ENCODE measurements at regions not wholly inside any gene's neighbourhood (a gene's known extent, or its start where the extent isn't known, plus 50 kb on each side); places are given as distances from the start of the nearest gene placed in this dataset.

GRCh38 chr6:163724196-163724595 lies 309.7 kb downstream of the QKI start:
- no peak for DNase-seq

- DNase-seq, result no peak
Measured at GRCh38 chr6:163723759-163724158, 309.2 kb downstream of the QKI start.

DNA sequence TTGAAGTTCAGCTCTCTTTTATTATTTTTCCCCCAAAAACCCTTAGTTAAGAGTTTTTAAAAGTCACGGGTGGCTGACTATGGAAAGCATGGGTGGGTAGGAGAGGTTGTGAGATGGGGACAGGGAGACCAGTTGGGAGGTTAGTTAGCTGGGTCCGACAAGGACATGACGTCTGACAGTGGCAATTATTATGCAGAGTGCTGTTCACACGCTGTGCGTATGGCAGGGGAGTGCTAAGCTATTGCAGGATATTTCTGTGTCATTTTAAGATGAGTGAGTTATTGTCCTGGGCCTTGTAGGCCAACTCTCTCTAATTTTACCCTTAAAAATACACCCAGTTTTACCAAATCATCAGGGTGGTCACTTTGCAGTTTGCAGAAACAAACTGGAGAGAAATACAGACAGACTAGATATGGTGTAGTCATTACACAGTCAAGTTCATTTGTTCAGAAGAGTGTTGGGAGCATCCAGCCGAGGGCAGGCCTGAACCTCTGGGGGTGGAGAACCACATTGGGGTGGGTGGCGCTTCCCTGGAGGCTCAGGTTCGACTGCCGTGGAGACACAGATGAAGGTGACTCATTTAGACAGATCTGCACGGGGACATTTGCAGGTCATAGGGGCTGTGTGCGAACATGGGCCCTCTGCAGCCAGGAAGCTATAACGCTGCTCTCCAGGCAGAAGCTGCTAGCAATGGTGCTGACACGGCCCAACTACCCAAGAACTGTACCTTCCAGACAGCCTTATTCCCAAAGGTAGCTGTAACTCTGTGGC lies 307.6 kb downstream of the QKI start:
- DNase-seq, result no peak

- no peak for DNase-seq
Measured at GRCh38 chr6:163721435-163721834, 306.9 kb downstream of the QKI start.

- no peak for DNase-seq
Measured at GRCh38 chr6:163720460-163721235, 306.1 kb downstream of the QKI start.

DNA sequence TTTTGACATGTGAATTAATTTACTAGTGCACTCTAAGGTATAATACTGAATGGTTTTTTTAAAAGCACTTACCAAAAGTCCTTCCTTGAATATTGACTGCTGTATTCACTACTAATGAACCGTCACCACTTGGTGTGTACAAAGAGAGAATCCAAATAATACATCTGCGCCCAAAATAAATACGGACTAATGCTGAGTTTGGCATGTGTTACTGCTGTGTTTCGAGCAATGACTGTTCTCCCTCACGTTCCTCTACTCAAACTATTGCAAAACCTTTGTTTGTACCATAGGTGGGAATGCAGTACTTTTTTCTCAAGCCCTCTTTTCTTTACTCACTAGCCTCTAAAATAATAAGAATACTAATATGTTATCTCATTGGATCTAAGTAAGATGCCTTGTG lies 305.5 kb downstream of the QKI start:
- DNase-seq, result no peak

GRCh38 chr6:163719028-163719742 lies 304.7 kb downstream of the QKI start:
- DNase-seq, result no peak

DNA sequence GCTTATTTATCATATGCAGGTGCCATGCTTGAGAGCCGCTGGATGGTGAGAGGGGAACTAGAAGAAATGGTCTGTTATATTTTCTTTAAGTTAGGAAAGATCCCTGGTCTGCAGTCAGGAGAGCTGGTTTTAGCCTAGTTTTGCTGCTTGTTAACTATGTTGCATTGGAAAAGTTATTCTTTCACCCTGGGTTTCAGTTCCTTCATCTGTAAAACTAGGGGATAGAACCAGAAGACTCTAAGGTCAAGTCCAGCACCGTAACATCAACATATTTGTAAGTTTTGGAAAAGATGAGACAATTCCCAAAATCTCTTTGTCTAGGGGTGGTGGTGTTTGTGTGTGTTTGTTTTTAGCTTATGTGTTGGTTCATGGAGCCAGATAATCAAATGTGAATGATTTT lies 304.0 kb downstream of the QKI start:
- DNase-seq, result no peak

DNA sequence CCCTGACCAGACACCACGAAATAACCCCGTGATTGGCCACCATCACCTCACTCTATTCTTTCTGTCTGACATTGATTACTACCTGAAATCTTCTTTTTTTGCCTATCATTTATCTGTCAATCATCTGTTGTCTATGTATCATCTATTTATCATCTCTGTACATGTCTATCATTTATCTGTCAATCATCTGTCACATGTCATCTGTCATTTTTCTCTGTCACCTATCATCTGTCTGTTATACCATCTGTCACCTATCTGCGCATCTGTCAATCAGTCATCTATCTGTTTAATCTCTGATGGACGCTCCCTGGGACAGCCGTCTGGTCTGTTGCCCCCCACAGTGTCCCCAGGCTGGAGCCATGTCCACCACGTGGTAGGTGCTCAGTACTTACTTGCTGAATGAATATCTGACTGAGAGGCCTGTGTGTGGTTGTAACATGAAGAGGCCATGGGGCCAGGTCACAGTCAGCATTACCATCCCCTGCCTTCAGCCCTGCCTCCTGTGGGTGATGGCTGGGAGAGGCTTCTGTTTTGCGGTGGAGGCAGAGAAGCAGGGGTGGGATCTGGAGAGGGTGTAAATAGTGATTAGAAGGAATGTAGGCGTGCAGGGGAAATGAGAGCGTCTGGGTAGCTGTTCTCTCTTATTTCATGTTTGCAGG lies 302.7 kb downstream of the QKI start:
- no peak for DNase-seq

GRCh38 chr6:163716690-163717089 lies 302.2 kb downstream of the QKI start:
- DNase-seq, result no peak

- no peak for DNase-seq
Measured at GRCh38 chr6:163715846-163716245, 301.3 kb downstream of the QKI start.

DNA sequence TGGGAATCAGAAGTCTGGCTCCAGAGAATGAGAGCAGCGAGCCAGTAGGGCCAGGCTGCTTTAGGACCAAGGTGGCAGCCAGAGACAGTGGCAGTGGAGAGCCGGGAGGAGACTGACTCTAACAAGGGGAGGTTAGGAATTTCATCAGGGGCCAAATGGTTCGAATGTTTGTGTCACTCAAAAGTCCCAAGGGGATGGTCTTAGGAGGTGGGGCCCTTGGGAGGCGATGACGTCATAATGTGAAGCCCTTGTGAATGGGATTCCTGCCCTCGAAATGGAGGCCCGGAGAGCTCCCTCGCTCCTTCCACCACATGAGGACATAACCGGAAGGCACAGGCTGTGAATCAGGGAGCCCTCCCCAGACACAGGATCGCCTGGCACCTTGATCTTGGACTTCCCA lies 299.7 kb downstream of the QKI start:
- DNase-seq, result no peak

DNA sequence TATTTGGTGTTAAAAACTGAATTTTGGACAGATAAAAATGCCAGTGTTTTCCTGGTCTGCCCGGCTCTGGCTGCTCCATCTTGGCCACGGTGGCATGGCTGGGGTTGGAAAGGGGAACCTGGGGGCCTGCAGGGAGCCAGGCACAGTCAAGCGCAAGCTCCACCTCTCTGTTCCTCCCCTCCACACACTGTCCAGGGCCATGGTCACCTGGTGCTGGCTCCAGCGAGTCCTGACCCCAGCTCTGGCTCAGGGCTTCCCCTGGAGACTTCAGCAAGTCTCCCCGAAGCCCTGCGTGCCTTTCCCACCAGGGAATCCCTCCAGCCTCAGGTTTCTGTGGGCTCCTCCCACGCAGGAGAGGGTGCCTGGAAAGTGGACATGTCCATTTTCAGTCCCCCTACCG lies 298.5 kb downstream of the QKI start:
- no peak for DNase-seq

- no peak for DNase-seq
Measured at GRCh38 chr6:163712566-163712961, 298.0 kb downstream of the QKI start.

DNA sequence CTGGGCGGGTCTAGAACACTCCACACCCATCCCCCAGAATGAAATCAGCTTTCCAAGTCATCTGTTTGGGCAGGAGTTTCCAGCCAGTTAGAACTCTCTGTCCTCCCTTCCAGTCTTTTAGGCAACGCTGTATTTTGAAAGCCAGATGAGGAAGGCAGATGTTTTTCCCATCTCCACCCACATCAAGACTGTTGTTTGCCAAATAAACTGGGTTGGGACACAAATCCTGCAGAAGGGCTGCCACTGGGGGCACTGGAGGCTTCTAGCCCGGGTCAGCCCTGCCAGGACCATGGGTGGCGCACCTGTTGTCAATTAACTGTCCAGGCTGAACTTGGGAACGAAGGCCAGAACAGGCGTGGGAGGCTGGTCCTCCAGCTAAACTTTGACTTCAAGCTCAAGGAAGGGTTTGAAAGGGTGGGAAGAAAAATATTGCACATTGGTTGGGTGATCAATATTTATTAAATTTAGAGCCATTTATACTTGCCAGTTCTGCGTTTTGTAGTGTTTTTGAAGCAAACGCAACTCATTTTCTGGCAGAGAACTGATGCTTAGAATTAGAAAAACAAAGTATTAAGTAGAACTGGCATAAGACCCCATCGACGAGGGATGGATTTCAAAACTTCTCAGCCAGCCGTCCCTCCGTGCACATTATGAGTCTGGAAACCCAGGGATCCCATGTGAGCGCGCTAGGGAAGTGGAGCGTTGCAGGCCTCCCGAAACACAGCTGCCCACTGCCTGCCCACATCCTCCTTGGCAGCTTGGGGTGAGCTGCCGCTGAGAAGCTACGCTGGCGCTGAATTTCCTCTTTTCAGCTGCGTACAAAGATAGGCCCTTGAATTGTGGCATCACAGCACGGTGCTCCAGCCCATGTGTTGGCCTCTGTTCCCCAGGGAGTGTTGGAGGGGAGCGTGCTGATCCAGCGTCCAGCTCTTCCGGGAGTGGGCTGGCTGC lies 297.4 kb downstream of the QKI start:
- DNase-seq, result no peak

GRCh38 chr6:163710532-163711470 lies 296.3 kb downstream of the QKI start:
- DNase-seq, result no peak

DNA sequence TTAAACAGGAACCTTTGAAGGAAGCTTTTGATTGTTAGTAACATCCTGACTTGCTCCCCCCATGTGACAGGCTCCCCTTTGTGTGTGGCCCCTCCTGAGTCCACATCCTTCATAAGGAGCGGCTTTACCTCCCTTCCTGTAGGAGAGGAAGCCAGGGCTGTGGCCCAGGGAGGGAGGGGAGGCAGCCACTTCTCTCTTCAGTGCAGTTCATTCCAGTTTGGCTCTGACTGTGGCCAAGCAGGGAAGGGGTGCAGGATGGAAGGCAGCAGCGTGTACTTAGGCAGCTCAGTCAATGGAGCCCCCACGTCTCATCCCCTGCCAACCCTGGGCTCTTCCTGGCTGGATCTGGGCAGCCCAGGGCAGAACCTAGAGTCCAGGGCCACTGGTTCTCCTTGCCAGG lies 295.2 kb downstream of the QKI start:
- DNase-seq, result no peak

GRCh38 chr6:163709255-163709654 lies 294.7 kb downstream of the QKI start:
- no peak for DNase-seq

DNA sequence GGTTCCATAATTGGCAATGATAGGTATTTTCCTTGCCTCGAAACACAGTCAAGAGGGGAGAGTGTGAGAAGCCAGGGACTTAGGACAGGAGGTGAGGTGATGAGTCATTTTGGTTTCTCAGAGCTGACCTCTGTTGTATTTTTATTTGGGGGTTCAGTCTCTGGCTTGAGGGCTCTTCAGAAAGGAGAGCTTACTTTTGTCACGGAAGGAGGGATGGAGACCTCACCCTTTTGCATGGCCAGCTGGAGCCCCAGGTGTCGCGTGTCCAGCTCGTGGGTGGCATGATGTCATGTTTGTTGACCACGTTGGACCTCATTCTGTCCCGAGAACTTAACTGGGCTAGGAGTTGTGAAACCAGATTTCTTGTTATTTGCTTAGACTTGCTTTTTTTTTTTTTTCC lies 293.9 kb downstream of the QKI start:
- no peak for DNase-seq

GRCh38 chr6:163707387-163708355 lies 293.2 kb downstream of the QKI start:
- no peak for DNase-seq

Measured in cerebellar nuclear complex (tissue), 1 donor.